HL-60 (cell line): ENCODE measurements at regions not wholly inside any gene's neighbourhood (a gene's known extent, or its start where the extent isn't known, plus 50 kb on each side); places are given as distances from the start of the nearest gene placed in this dataset.

Source experiments
- DNase-seq, 2 experiments: peaks; one replicate each; pipeline ENCODE4 v3.0.0-alpha.2; 2010 to 2020; ENCODE audit warnings: low read depth in 1 of 2, low spot score in 1 of 2
- H3K27ac ChIP-seq: fragments of 250-450 bp; sonication (Bioruptor Pico); replicated peaks from 2 replicates; pipeline ENCODE4 v1.5.1; 2020; ENCODE audit warnings: mild to moderate bottlenecking, moderate library complexity
- H3K27me3 ChIP-seq: fragments of 250-450 bp; sonication (Bioruptor Pico); 2 replicates; pipeline ENCODE4 v1.5.1; 2021; ENCODE audit warnings: mild to moderate bottlenecking, moderate library complexity; ENCODE audit not compliant: insufficient read depth, poor library complexity, severe bottlenecking
- H3K4me3 ChIP-seq: replicated peaks from 2 replicates; pipeline ENCODE4 v1.5.1; 2011; ENCODE audit warnings: mild to moderate bottlenecking, control low read depth, low read length; ENCODE audit not compliant: insufficient read depth
- CTCF ChIP-seq: IDR thresholded peaks from one replicate; pipeline ENCODE4 v1.5.1; 2011; ENCODE audit warnings: low read length, control low read depth, inconsistent platforms; ENCODE audit not compliant: insufficient read depth
- GABPA ChIP-seq: IDR thresholded peaks from 2 replicates; pipeline ENCODE4 v1.6.1; 2012; ENCODE audit warnings: low read depth
- POLR2AphosphoS5 ChIP-seq: IDR thresholded peaks from 2 replicates; pipeline ENCODE4 v1.6.1; 2012; ENCODE audit warnings: low read depth
- REST ChIP-seq: IDR thresholded peaks from 2 replicates; pipeline ENCODE4 v1.6.1; 2012; ENCODE audit warnings: low read depth; ENCODE audit not compliant: insufficient replicate concordance
- SPI1 ChIP-seq: IDR thresholded peaks from 2 replicates; pipeline ENCODE4 v1.6.1; 2012; ENCODE audit warnings: low read depth, mild to moderate bottlenecking, borderline replicate concordance

- H3K4me3 ChIP-seq = no peak overlapping the region
- TF ChIP-seq GABPA = no peak
- no peak for TF ChIP-seq REST
- TF ChIP-seq CTCF = no peak
- no peak for TF ChIP-seq SPI1
- no peak for TF ChIP-seq POLR2AphosphoS5
These were observed 461.3 kb upstream of the RORB start for GRCh38 chr9:74035786-74036185.

GRCh38 chr9:74036549-74037231 is 460.4 kb upstream of the RORB start:
- TF ChIP-seq REST (no peak), POLR2AphosphoS5 (no peak), SPI1 (no peak), GABPA (no peak), CTCF (no peak)
- Histone ChIP-seq H3K27me3 (no peaks in the 10 kb centered on the region), H3K4me3 (no peak overlapping the region), H3K27ac (no peak overlapping the region)
- DNase-seq = no peak

More at GRCh38 chr9:74035786-74036185, 461.3 kb upstream of the RORB start:
- Histone ChIP-seq H3K27ac (no peak overlapping the region), H3K27me3 (no peaks in the 10 kb centered on the region)
- no peak for DNase-seq

- no peak for TF ChIP-seq CTCF
- TF ChIP-seq GABPA = no peak
- TF ChIP-seq SPI1 = no peak
- no peak for TF ChIP-seq REST
- TF ChIP-seq POLR2AphosphoS5 = no peak
- no peak for DNase-seq
- no peak overlapping the region for H3K4me3 ChIP-seq
- H3K27ac ChIP-seq = no peak overlapping the region
- H3K27me3 ChIP-seq = no peaks in the 10 kb centered on the region
These were observed 459.9 kb upstream of the RORB start for GRCh38 chr9:74037274-74037673.
